ENCODE measurements at regions not wholly inside any gene's neighbourhood (a gene's known extent, or its start where the extent isn't known, plus 50 kb on each side); places are given as distances from the start of the nearest gene placed in this dataset.
"Not testable (repeated sequence)": the region's sequence is repeated elsewhere in the genome, so short reads cannot be mapped to it uniquely, and the experiment has no call there.

DNA sequence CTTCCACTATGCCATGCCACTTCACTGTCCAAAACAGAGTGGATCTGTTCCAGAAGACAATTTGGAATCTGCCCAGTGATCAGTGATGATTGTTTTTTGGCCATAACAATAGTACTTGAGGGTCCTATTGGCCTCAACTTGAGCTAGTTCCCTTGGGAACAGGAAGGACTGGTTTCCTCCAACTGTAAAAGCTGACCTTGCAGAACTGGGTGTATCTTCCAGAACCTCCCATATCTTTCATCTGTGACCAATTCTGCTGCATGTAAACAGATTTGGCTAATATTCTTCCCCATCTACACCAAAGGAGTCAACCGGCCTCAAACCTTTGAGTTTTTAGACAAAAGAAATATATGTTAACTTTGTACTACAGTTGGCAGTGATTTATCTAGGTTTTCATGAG is 165.1 kb upstream of the TRPC5 start:
- H3K27me3 ChIP-seq (ENCODE audit: insufficient read depth, low read length) = no peaks in the 10 kb centered on the region
- no peak for TF ChIP-seq EZH2 (IDR thresholded peaks at IDR 0.05; ENCODE audit: insufficient read depth, low read length)
- TF ChIP-seq, protein P1, sequence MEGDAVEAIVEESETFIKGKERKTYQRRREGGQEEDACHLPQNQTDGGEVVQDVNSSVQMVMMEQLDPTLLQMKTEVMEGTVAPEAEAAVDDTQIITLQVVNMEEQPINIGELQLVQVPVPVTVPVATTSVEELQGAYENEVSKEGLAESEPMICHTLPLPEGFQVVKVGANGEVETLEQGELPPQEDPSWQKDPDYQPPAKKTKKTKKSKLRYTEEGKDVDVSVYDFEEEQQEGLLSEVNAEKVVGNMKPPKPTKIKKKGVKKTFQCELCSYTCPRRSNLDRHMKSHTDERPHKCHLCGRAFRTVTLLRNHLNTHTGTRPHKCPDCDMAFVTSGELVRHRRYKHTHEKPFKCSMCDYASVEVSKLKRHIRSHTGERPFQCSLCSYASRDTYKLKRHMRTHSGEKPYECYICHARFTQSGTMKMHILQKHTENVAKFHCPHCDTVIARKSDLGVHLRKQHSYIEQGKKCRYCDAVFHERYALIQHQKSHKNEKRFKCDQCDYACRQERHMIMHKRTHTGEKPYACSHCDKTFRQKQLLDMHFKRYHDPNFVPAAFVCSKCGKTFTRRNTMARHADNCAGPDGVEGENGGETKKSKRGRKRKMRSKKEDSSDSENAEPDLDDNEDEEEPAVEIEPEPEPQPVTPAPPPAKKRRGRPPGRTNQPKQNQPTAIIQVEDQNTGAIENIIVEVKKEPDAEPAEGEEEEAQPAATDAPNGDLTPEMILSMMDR (IDR thresholded peaks at IDR 0.05; ENCODE audit: insufficient read depth, low read depth, low read length) = no peak

DNA sequence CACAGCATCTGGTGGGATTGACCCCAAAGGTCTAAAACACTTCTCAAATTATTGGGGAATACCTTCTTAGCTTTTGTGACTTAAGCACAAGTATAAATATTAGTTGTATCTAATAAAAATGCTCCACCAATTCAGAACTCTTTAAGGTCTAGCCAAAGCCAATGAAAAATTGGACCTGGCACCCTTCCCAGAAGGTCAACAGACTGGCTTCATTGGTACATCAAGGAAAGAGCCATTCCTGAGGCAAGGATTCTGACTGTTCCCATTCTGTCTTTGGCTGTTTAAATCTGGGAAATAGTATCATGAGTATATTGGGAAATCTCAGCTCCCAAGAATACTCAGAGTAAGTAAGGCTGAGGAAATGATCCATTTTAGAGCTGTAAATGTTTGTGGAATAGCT is 153.0 kb upstream of the TRPC5 start:
- no peak overlapping the region for H3K27ac Mint-ChIP-seq (ENCODE audit: unreplicated experiment)
- DNase-seq (ENCODE audit: low read depth) = no peak
- Histone ChIP-seq H2AFZ (ENCODE audit: low read depth, low read length) (no peak overlapping the region), H4K20me1 (ENCODE audit: insufficient read depth, low read length) (no peaks in the 10 kb centered on the region), H3K9me3 (ENCODE audit: insufficient read depth, low read depth, low read length) (no peaks in the 10 kb centered on the region), H3K4me3 (ENCODE audit: insufficient read depth, low read depth, low read length) (no peak overlapping the region), H3K27me3 (ENCODE audit: insufficient read depth, low read length) (no peaks in the 10 kb centered on the region), H3K36me3 (ENCODE audit: insufficient read depth, low read length) (no peaks in the 10 kb centered on the region), H3K4me1 (ENCODE audit: insufficient read depth, low read length) (no peaks in the 10 kb centered on the region), H3K27ac (ENCODE audit: low read depth, low read length) (no peak overlapping the region), H3K4me2 (ENCODE audit: low read length) (no peak overlapping the region), H3K79me2 (ENCODE audit: insufficient read depth, low read length) (no peaks in the 10 kb centered on the region), H3K9ac (ENCODE audit: low read length) (no peak overlapping the region)
- FAIRE-seq = peak; percentile 5
- peaks cover 1% of the 10 kb centered on the region for H3K9me3 Mint-ChIP-seq (ENCODE audit: unreplicated experiment)
- no peak overlapping the region for H3K4me3 Mint-ChIP-seq (ENCODE audit: unreplicated experiment)
- TF ChIP-seq EZH2 (IDR thresholded peaks at IDR 0.05; ENCODE audit: insufficient read depth, low read length) = no peak
- TF ChIP-seq, protein P1 (IDR thresholded peaks at IDR 0.05; ENCODE audit: insufficient read depth, low read depth, low read length) = no peak
- no peaks in the 10 kb centered on the region for H3K4me1 Mint-ChIP-seq (ENCODE audit: low read depth, unreplicated experiment)
- no peaks in the 10 kb centered on the region for H3K36me3 Mint-ChIP-seq (ENCODE audit: low read depth, unreplicated experiment)
- H3K27me3 Mint-ChIP-seq (ENCODE audit: low read depth, unreplicated experiment) = no peaks in the 10 kb centered on the region

More for the DNA sequence above, 165.1 kb upstream of the TRPC5 start:
- H4K20me1 ChIP-seq (ENCODE audit: insufficient read depth, low read length) = no peaks in the 10 kb centered on the region
- H3K79me2 ChIP-seq (ENCODE audit: insufficient read depth, low read length) = no peaks in the 10 kb centered on the region
- no peak overlapping the region for H3K4me3 ChIP-seq (ENCODE audit: insufficient read depth, low read depth, low read length)
- no peak overlapping the region for H3K4me2 ChIP-seq (ENCODE audit: low read length)
- Mint-ChIP-seq H3K27ac (ENCODE audit: unreplicated experiment) (no peak overlapping the region), H3K4me1 (ENCODE audit: low read depth, unreplicated experiment) (no peaks in the 10 kb centered on the region), H3K4me3 (ENCODE audit: unreplicated experiment) (no peak overlapping the region), H3K9me3 (ENCODE audit: unreplicated experiment) (no peaks in the 10 kb centered on the region), H3K36me3 (ENCODE audit: low read depth, unreplicated experiment) (no peaks in the 10 kb centered on the region), H3K27me3 (ENCODE audit: low read depth, unreplicated experiment) (no peaks in the 10 kb centered on the region)
- H3K4me1 ChIP-seq (ENCODE audit: insufficient read depth, low read length) = no peaks in the 10 kb centered on the region
- no peak for FAIRE-seq
- no peaks in the 10 kb centered on the region for H3K9me3 ChIP-seq (ENCODE audit: insufficient read depth, low read depth, low read length)
- no peak for DNase-seq (ENCODE audit: low read depth)
- H2AFZ ChIP-seq (ENCODE audit: low read depth, low read length) = no peak overlapping the region
- no peak overlapping the region for H3K9ac ChIP-seq (ENCODE audit: low read length)
- no peaks in the 10 kb centered on the region for H3K36me3 ChIP-seq (ENCODE audit: insufficient read depth, low read length)
- no peak overlapping the region for H3K27ac ChIP-seq (ENCODE audit: low read depth, low read length)

DNA sequence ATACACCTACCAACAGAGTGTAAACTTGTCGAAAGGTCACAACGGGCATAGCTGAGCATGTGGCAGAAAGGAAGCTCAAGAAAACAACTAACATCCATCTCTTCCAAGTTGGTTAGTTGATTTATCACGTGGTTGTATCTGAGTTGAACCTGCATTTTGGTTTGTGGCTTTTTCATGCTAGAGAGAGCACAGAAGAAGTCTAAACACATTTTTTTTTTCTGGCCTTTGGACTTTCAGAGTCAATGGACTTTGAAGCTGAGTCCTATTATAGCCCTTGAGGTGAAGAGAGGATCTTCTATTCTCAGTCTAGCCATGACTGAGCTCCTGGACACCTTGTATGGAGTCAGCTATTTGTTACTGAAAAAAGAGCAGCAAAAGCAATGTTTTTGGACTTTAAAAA is 150.6 kb upstream of the TRPC5 start:
- no peak for FAIRE-seq
- H2AFZ ChIP-seq (ENCODE audit: low read depth, low read length) = no peak overlapping the region
- no peaks in the 10 kb centered on the region for H3K4me1 Mint-ChIP-seq (ENCODE audit: low read depth, unreplicated experiment)
- H3K27me3 ChIP-seq (ENCODE audit: insufficient read depth, low read length) = no peaks in the 10 kb centered on the region
- H3K36me3 ChIP-seq (ENCODE audit: insufficient read depth, low read length) = no peaks in the 10 kb centered on the region
- H3K4me2 ChIP-seq (ENCODE audit: low read length) = no peak overlapping the region
- no peaks in the 10 kb centered on the region for H3K27me3 Mint-ChIP-seq (ENCODE audit: low read depth, unreplicated experiment)
- H3K4me3 Mint-ChIP-seq (ENCODE audit: unreplicated experiment) = no peak overlapping the region
- no peaks in the 10 kb centered on the region for H3K9me3 ChIP-seq (ENCODE audit: insufficient read depth, low read depth, low read length)
- H3K9ac ChIP-seq (ENCODE audit: low read length) = no peak overlapping the region
- H3K79me2 ChIP-seq (ENCODE audit: insufficient read depth, low read length) = no peaks in the 10 kb centered on the region
- no peaks in the 10 kb centered on the region for H3K4me1 ChIP-seq (ENCODE audit: insufficient read depth, low read length)
- H3K27ac Mint-ChIP-seq (ENCODE audit: unreplicated experiment) = no peak overlapping the region
- H4K20me1 ChIP-seq (ENCODE audit: insufficient read depth, low read length) = no peaks in the 10 kb centered on the region
- no peak overlapping the region for H3K27ac ChIP-seq (ENCODE audit: low read depth, low read length)
- no peaks in the 10 kb centered on the region for H3K36me3 Mint-ChIP-seq (ENCODE audit: low read depth, unreplicated experiment)
- TF ChIP-seq, protein P1 (IDR thresholded peaks at IDR 0.05; ENCODE audit: insufficient read depth, low read depth, low read length) = no peak
- TF ChIP-seq EZH2 (IDR thresholded peaks at IDR 0.05; ENCODE audit: insufficient read depth, low read length) = no peak
- no peak for DNase-seq (ENCODE audit: low read depth)
- no peaks in the 10 kb centered on the region for H3K9me3 Mint-ChIP-seq (ENCODE audit: unreplicated experiment)
- no peak overlapping the region for H3K4me3 ChIP-seq (ENCODE audit: insufficient read depth, low read depth, low read length)

DNA sequence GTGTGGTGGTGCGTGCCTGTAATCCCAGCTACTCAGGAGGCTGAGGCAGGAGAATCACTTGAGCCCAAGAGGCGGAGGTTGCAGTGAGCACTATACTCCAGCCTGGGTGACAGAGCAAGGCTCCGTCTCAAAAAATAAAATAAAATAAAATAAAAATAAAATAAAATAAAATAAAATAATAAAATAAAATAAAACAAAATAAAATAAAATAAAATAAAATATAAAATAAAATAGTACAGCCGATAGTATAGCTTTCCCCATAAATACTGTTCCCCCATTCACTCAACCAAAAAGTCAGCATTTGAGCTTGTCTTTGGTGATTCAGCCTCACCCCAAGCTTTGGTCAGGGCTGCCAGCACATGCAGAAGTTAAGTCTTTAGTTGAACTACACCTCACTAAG is 144.2 kb upstream of the TRPC5 start:
- not testable (repeated sequence) for H3K9me3 ChIP-seq (ENCODE audit: insufficient read depth, low read depth, low read length); H3K4me1 Mint-ChIP-seq (ENCODE audit: low read depth, unreplicated experiment); H4K20me1 ChIP-seq (ENCODE audit: insufficient read depth, low read length); H3K79me2 ChIP-seq (ENCODE audit: insufficient read depth, low read length); H3K27ac ChIP-seq (ENCODE audit: low read depth, low read length); H3K36me3 Mint-ChIP-seq (ENCODE audit: low read depth, unreplicated experiment); H3K36me3 ChIP-seq (ENCODE audit: insufficient read depth, low read length); H3K9ac ChIP-seq (ENCODE audit: low read length); H3K9me3 Mint-ChIP-seq (ENCODE audit: unreplicated experiment); H2AFZ ChIP-seq (ENCODE audit: low read depth, low read length); H3K4me3 Mint-ChIP-seq (ENCODE audit: unreplicated experiment); H3K27ac Mint-ChIP-seq (ENCODE audit: unreplicated experiment); H3K27me3 Mint-ChIP-seq (ENCODE audit: low read depth, unreplicated experiment); DNase-seq (ENCODE audit: low read depth); H3K4me1 ChIP-seq (ENCODE audit: insufficient read depth, low read length); H3K4me2 ChIP-seq (ENCODE audit: low read length); H3K4me3 ChIP-seq (ENCODE audit: insufficient read depth, low read depth, low read length); FAIRE-seq; H3K27me3 ChIP-seq (ENCODE audit: insufficient read depth, low read length)

All from astrocyte (in vitro differentiated cells and primary cell).